LNCAP (cell line): ENCODE measurements at regions not wholly inside any gene's neighbourhood (a gene's known extent, or its start where the extent isn't known, plus 50 kb on each side); places are given as distances from the start of the nearest gene placed in this dataset.
A peak's percentile ranks its signal among the peaks of the same experiment; 100 is the strongest.

Experiments used
- TF ChIP-seq, protein P1 (sequence below): fragments of 450-650 bp; IDR thresholded peaks from 2 replicates; pipeline ENCODE4 v1.5.1; 2017; ENCODE audit warnings: mild to moderate bottlenecking

DNA sequence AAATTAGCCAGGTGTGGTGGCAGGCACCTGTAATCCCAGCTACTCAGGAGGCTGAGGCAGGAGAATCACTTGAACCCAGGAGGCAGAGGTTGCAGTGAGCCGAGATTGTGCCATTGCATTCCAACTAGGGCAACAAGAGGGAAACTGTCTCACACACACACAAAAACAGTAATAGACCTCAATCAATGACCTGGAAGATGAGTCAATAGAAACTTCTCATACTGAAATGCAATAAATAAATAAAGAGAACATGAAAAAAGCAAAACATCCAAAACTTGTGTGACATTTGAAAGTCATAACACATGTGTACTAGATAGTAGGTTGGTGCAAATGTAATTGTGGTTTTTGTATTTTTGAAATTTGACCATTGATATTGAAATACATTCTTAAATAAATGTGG is 1338.5 kb downstream of the AMY1C start:
- TF ChIP-seq, protein P1, sequence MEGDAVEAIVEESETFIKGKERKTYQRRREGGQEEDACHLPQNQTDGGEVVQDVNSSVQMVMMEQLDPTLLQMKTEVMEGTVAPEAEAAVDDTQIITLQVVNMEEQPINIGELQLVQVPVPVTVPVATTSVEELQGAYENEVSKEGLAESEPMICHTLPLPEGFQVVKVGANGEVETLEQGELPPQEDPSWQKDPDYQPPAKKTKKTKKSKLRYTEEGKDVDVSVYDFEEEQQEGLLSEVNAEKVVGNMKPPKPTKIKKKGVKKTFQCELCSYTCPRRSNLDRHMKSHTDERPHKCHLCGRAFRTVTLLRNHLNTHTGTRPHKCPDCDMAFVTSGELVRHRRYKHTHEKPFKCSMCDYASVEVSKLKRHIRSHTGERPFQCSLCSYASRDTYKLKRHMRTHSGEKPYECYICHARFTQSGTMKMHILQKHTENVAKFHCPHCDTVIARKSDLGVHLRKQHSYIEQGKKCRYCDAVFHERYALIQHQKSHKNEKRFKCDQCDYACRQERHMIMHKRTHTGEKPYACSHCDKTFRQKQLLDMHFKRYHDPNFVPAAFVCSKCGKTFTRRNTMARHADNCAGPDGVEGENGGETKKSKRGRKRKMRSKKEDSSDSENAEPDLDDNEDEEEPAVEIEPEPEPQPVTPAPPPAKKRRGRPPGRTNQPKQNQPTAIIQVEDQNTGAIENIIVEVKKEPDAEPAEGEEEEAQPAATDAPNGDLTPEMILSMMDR, result no peak

DNA sequence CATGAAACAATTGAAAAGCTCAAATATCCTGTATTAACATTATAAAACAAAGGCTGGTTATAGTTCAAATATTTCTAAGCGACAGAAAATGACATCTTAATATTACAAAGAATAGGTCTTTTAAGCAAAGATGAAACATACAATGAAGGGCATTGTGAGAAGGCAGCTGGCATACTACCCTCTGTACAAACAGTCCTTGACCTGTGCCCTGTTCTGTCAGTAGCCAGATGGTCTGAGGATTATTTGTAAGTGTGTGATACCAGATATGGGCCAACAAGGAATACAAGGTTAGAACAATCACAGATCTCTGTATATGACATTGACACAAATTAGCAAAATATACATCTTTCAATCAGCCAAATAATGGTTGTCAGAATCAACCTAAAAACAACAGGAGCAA is 1350.4 kb downstream of the AMY1C start:
- TF ChIP-seq, protein P1, result no peak

DNA sequence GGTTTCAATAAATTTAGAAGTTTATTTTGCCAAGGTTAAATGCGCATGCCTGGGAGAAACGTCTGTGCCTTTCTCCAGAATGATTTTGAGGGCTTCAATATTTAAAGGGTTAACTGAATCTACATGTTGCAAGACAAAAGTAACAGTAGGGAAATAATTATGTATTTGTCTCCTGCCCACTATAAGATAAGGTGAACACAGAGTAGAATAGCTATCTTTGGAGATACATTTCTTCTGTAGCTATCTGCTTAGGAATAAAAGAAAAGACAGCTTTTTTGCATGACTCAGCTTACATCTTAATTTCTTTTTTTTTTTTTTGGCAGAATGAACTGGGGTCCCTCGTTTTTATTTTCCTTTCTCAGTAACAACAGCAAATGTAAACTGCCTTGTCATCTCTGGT is 1351.6 kb downstream of the AMY1C start:
- TF ChIP-seq, protein P1, result no peak

DNA sequence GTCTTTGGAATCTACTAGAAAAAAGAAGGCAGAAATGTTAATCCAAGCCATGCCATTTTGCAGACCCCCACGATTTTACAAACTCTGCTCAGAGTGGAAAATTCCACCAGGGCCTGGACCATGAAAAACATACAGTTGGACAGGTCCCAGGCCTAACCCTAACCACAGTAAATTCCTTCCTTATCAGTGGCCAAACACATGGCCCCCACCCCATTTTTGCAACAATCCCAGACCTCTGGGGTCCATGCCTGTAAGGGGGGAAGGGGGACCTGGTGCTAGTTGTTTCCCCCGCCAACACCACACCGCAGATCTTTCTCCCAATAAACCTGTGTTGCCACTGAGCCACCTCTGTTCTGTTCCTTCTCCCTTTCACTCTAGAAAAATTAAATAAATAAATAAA is 1352.7 kb downstream of the AMY1C start:
- TF ChIP-seq, protein P1, result no peak

DNA sequence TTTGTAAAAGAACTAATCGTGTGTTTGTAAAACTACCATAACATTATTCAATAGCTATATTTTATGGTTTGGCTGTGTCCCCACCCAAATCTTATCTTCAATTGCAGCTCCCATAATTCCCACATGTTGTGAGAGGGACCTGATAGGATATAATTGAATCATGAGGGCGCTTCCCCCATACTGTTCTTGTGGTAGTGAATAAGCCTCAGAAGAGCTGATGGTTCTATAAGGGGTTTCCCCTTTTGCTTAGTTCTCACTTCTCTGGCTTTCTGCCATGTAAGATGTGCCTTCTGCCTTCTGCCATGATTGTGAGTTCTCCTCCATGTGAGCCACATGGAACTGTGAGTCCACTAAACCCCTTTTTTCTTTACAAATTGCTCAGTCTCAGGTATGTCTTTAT is 1372.3 kb downstream of the AMY1C start:
- TF ChIP-seq, protein P1, result no peak

DNA sequence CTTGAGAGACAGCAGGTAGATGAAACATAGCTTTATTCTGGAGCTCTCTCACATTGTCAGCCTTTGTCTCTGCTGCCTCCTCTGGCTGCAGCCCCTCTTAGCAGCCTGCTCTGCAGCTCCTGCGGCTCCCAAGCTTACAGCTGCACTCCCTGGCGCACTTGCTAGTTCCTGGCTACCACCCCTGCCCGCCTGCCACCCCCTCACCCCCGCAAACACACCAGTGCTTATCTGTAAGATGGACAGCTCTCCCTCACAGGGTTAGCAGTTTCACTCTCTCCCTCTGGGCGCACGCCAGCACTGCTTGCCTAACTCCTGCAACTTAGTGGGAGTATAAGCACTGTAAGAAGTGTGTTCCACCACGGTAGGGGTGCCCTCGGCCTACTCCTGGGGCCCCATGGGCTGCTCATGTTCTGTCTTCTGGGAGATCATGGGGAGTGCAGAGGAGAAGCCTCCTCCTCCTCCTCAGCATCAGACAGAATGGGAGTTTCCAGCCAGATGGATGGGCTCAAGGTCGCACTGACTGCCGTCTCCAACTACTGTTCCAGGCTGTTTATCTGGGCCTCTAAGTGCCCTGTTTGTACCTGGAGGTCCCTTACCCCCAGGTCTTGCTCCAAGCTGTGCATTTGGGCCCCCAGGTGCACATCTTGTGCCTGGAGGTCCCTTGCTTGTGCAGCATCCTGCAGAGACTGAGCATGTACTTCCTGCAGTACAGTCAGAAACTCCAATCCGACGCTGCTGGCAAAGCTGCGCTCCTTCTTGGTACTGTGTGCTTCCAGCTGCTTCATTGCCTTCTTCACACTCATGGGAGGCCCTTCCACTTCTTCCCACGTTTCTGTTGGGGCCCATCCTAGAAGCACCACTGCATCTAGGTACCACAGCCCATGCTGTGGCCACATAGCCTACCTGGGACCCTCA is 1388.1 kb downstream of the AMY1C start:
- TF ChIP-seq, protein P1, result peak; percentile 32; the same call in 1 of the 2 replicates

DNA sequence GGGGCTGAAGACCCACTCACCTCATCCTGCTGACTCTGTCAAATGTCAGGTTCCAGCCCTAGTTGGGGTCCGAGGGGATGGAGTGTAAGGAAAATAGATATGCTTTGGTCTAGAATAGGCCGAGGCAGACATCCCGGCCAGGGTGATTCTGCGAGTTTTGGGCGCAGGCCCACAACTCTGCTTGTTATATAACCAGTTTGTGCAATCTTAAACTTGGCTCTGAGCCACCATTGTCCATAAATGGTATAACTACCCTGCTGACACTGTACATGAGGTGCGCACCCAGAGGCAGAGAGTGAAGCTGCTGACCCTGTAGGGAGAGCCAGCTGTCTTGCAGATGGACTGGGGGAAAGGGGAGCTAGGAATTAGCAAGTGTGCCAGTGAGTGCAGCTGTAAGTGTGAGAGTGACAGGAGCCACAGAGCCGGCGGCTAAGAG is 1388.8 kb downstream of the AMY1C start:
- TF ChIP-seq, protein P1, result no peak
